HG03575 (cell line): ENCODE measurements at regions not wholly inside any gene's neighbourhood (a gene's known extent, or its start where the extent isn't known, plus 50 kb on each side); places are given as distances from the start of the nearest gene placed in this dataset.
A peak's percentile ranks its signal among the peaks of the same experiment; 100 is the strongest.

ENCODE experiments used
- ATAC-seq: cut with Tn5 transposase; IDR thresholded peaks from one replicate; pipeline ENCODE4 v1.9.1; 2021; ENCODE audit not compliant: unreplicated experiment, insufficient number of reproducible peaks, low FRiP score; ENCODE audit errors: extremely low read depth

DNA sequence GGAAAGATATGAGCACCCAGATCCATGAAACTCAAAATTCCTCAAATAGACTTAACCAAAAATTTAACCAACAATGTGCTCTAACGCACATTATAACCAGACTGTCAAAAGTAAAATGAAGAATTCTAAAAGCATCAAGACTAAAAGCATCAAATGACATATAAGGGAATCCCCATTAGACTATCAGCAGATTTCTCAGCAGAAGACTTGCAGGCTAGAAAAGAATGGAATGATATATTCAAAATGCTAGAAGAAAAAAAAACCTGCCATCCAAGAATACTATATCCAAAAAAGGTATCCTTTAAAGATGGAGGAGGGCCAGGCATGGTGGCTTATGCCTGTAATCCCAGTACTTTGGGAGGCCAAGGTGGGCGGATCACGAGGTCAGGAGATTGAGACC, 117.5 kb upstream of the UBASH3B start:
- ATAC-seq: no peak

DNA sequence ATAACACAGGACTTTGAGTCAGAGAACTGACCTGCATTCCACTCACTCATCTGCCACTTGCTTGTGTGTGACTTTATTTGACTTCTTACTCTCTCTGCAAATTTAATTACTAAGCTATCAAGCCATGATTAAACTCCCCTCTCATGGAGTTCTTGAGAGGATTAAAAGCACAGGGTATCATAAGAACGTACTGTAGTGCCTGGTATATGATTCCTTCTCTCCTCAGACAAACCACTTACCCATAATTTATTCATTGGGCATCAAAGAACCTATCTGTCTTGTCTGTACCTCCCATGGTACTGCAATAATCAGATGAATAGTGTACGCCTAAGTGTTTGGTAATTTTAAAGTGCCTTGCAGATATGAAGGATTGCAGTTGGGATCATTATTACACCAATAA, 130.6 kb upstream of the UBASH3B start:
- ATAC-seq: no peak

DNA sequence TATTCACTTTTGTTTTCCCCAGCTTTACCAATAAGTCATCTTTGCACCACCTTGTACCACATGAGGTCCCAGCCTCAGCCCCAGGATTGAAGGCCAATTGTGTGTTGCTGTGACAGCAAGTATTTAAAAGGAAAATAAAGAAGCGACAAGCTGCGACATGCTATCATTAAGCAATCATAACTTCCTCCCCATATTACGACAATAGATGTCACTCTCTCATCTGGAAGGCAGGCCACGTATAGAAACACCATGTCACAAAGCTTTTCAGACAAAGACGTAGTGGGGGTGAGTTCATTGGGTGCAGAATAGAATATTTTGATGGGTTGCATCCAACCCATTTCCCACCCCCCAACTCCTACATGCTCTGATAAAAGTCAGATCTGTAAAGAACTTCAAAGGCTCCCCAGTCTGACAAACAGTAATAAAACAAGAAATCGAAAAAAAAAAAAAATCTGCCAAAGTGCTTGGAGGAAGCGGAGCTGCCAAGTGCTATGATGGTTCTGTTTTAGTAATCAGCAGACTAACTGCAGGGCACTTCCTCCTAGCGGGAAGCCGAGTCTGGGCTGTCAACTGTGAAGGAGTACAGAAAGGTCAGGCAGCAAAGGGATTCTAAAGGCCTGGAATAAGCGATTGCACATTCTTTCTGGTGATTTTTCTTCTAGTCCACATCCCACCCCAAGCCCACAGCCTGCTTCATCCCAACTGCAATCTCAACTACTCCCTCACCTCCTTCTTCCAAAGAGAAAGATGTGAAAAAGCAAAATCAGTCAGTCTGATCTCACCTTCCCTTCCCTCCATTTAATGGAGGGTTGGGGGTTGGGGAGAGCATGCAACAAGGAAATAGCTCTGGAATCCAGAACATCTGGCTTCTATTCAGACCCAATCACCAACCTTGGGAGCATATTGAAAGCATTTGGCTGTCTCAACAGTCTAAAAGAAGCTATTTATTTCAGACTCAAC, 131.4 kb upstream of the UBASH3B start:
- no peak for ATAC-seq

DNA sequence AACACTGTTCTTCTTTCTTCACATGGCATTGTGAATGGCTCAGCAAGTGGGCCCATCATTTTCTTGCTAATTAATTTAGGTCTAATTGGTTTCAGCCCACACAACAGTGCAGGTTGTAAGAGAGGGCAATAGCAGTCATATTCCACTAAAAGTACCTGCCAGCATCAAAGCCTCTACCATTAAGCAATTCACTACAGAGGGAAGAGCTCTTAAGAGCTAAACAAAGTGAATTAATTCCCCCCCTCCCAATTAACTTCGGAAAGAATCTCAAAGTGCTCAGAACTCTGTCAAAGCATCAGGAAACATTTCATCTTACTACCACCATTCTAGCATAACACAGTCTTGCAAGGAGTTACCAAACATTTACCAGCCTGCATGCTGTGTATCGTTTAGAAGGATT, 133.9 kb upstream of the UBASH3B start:
- ATAC-seq: no peak

DNA sequence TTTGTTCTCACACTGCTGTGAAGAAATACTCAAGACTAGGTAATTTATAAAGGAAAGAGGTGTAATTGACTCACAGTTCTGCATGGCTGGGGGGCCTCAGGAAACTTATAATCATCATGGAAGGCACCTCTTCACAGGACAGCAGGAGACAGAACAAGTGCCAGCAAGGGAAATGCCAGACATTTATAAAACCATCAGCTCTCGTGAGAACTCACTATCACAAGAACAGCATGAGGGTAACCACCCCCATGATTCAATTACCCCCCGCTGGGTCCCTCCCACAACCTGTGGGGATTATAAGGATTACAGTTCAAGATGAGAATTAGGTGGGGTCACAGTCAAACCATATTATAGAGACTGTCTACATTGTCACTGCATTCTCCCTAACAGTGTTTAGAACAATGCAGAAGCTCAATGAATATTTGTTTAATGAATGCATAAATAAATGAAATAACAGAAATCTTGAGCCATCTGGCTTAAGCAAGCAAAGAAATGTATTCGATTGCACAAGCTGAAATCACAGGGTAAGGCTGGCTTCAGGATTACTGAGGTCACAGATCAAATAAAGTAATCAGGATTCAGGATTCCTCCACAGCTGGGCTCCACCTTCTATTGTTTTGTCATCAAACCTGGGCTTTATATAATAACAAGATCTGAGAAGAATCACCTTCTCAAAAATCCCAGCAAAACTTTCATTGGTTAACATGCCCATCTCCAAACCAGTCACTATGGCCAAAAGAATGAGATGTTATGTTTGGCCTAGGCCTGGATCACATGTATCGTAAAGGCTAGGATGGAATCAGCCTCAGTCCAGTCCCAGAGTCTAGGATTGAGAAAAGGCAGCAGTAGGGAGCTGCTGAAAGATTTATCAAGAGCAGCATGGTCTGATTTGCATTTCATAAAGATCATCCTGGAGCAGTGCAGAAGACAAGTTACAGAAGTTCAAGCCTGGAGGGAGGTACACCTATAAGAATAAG, 137.8 kb upstream of the UBASH3B start:
- ATAC-seq: no peak

DNA sequence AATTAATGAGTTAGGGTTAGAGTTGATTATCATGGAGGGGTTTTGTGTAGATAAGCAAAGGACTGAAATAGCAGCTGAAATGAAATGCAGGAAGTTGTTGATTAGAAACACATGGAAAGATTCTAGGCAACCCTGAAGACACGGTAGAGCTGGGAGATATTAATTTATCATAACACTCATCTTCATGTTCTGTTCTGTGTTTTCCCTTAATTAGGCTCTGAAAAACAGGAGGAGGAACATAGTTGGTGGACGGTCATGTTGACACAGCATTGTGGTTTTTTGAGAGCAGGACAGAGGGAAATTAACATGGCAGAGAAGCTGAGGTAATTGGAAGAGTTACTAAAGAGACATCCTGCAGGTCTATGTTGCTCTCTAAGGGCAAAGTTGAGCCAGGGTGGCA, 138.8 kb upstream of the UBASH3B start:
- no peak for ATAC-seq

DNA sequence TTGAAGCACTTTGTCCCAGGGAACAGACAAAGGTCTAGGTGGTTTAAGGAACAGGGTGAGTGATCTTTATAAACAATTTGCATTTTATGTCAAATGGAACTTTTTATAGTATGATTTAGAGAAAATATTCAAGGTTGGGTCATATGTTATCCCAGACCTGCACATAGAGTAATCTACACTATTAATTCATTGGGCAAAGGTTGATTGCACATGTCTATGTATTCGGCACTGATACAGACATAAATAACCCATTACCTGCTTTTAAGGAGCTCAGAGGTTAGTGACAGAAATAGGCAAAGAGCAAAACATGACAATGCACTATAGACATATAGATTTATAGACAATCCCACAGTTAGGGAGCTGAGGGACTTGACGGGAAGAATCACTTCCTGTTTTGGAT, 141.5 kb upstream of the UBASH3B start:
- no peak for ATAC-seq

DNA sequence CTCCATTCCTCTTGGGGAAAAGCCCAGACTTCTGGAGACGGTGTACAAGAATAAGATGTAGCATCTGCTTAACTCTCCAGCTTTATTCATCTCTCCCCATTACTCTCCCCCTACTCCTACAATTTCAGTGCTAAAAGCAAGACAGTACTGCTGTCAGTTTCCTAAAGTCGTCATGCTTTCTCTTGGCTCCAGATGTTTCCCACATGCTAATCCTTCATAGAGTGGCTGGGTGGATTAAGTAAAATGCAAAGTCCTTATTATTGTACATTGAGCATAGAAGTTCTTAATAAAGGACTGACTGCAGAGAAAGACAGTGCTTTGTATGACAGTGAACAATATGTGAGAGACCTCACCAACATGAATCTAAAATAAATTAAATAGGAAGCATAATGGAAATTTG, 142.2 kb upstream of the UBASH3B start:
- ATAC-seq: no peak

DNA sequence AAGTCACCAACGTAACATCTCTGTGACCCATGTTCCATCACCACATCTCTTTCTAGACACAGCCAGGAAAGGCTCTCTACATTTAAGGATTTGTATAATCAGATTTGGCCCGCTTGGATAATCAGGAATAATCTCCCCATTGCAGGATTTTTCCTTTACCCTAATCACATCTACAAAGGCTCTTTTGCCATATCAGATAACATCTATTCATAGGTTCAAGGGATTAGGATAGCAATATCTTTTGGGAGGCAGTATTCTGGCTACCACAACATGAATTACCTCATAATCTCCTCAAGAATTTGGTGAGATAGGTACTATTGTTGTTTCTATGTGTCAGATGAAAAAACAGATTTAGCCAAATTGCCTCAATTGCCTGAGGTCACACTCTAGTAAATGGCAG, 142.8 kb upstream of the UBASH3B start:
- ATAC-seq: no peak

DNA sequence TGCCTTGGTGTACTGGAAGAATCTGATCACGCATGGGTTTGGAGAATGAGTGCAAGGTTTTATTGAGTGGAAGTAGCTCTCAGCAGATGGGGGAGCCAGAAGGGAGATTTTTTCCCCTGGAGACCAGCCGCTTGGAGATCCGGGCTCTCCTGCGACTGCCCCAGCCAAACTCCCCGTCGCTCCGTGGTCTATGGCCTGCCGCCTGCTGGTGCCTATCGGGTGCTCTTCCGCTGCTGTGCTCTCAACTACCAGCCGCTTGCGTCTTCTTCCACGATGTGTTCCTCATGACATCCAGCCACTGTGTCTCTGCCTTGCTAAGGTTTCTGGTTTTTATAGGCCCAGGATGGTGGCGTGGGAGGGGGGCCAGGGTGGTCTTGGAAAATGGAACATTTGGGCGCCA, 145.6 kb upstream of the UBASH3B start:
- no peak for ATAC-seq

DNA sequence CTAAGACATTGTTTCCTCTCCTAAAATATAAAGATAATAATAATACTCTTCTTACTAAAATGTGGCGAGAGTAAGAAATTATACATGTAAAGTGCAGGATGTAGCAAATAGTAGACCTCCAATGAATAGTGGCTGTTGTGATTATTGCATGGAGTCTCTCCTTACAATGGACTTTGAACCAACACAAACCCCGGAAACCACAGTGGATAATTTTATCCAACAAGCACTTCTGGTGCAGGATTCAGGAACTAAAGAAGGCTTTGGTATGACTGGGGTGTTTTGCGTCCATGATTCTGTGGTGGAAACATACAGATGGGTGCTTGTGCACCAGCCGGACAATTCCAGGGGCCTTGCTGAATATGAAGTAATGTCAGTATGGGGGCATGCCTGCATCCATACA, 146.4 kb upstream of the UBASH3B start:
- ATAC-seq: no peak

DNA sequence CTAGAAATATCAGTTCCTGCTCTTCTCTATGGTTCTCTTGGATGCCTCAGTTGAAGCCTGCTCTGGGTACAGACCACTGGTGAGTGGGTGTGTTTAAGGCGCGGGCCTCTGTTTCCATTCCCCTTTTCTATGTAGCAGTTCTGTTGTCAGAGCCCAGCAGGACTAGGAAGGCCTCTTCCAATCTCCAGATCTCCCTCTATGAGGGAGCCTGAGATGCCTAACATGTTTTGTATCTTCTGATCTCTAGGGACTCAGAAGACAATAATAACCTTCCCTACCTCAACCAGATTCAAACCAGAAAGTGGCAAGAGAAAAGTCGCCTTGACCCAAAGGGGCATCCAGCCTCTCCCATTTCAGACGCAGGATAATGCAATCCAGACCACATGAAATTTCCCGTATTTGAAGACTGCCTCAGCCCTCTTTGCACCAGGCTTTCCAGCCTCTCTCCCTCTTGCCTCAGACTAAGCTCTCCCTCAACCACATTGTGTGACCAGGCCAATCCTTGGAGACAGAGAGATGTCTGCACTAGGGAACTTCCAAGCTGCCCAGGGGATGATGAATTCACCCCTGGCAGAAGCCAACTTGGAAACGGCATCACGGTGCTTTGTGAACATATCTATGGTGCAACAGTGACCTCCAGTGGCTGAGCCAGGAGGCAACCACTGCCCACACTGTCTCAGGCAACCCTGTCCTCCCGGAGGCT, 150.1 kb upstream of the UBASH3B start:
- peak; percentile 64 for ATAC-seq

DNA sequence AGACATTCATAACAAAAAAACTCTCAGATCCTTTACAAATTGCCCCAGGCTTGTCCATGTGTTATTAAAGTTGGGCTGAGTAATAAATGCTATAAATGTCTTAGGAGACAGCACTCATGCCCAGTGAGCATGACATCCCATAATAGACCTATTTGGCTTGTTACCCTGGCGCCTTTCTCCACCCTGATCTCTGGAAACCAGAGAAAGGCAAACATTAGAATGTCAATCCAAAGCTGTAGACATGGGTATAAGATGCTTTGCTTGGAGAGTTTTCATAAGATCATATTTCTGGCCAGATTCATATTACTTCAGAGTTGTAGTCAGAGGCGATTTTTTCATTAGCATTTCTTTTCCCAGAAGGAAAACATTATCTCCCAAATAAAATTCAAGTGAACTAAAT, 161.3 kb upstream of the UBASH3B start:
- no peak for ATAC-seq

DNA sequence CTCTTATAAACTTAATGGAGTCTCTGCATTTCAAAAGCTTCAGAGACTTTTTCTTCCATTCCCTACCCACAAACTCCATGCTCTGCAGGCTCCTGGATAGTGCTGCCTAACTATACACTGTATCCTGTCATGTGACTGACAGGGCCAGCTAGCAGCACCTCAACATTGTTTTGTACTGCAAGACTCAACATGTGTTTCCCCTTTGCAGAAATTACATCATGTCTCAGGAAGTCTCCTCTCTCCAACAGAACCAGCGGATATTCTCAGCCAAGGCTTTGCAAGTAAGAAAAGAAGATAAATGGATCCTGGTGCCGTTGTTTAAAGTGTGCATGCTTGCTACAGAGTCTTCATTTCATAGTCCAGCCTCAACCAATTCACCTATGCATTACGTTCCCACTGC, 164.0 kb upstream of the UBASH3B start:
- ATAC-seq: no peak

DNA sequence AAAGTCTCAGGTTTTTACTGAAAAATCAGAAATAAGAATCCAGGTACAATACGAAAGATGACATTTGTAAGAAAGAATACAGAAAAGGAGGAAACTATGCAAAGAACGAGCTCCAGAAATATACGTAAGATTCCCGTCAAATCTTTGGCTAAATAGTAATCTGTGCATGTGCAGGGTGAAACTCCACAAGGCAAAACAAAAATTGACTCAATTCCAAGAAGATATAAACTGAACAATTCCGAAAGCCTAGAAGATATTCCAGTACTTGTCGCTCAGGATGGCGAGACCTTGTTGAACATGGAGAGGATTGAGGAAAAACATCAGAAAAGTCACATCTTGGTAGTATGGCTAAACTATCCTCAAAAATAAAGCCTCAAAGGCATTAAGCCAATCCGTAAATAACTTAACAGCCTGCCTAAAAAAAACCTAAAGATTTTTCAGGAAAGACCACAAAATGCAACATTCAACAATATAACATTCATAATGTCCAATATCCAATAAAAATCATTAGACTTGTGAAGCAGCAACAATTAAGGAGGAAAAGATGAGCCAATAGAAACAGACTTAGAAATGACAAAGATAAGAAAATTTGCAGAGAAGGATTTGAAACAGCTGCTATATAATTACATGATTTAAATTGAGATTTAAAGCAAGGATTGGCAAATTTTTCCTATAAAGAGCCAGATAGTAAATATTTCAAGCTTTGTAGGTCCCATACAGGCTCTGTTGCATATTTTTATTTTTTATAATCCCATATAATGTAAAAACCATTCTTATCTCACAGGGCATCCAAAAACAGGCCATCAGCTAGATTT, 166.4 kb upstream of the UBASH3B start:
- ATAC-seq: no peak

DNA sequence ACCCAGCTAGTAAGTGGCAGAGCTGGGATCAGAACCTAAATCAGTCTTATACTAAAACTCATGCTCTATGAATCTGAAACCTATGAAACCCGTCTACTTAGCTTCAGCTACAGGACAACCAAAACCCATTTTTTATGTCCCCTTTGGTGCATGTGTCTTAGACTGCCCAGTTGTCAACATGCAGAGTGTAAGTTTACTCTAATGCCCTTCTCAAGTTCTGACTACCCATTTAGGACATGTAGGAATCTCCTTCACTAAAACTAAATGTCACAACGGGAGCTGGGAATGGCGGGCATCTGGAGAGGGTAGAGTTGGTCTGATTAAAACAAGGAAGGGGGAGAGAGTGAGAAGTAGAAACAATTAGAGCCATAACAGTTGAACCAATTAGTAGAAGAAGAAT, 167.9 kb upstream of the UBASH3B start:
- no peak for ATAC-seq

DNA sequence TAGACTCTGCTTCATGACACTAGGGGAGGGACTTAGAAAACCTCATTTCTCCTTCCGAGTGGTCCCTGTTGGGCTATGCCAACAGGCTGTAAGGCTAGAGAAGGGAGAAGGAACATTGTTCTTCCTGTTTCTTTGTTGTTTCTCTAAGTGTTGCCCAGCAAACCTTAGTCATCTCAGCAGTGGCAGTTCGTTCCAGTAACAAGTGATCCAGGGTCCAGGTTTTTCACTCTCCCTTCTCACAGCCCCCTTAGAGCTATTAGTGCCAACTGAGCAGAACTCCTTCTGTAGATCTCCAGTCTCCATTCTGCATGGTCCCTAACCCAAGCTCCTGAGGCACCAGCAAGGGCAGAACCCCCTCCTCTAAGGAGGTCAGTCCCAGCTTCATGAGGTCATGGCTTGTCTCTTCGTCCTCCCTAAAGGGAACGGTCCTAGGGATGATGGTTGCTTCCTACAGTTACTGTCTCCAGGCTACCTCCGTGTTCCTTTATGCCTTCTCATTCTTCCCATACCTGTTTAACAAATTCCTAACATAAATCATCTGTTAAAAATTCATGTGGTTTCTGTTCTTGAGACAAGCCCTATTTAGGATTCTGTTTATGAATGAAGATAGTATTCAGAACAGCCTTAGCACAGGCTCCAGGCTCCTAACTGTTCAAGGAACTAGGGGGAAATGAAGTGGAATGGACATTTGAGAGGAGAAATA, 168.6 kb upstream of the UBASH3B start:
- no peak for ATAC-seq

DNA sequence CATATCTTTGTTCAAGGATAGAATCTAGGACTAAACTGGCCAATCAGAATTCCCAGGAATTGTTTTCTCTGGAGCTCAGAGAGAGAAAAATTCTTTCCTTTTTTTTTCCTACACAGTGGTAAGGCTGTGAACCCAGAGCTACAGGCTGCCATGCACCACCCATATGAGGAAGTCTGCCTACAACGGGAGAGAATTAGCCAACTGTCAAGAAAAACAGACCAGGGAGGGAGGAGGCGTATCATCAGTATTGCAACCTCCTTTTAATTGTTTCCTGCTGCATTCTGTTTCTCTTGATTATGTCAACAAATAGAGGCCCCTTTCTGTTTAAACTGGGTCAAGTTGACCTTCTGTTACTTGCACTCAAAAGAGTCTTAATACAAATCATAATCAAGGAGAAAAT, 176.5 kb upstream of the UBASH3B start:
- ATAC-seq: no peak
